HepG2 (cell line): ENCODE measurements at regions not wholly inside any gene's neighbourhood (a gene's known extent, or its start where the extent isn't known, plus 50 kb on each side); places are given as distances from the start of the nearest gene placed in this dataset.

Source experiments
- CBFB ChIP-seq: sonication (generic); formaldehyde crosslinking; IDR thresholded peaks from 2 replicates; pipeline ENCODE4 v1.4.0; 2020; ENCODE audit warnings: missing genetic modification reagents
- HNRNPK ChIP-seq: fragments of 200-400 bp; formaldehyde crosslinking; IDR thresholded peaks from 2 replicates; pipeline ENCODE4 v1.6.1; 2018; ENCODE audit warnings: low read length, low read depth, moderate library complexity, mild to moderate bottlenecking; ENCODE audit not compliant: poor library complexity, severe bottlenecking
- NFKBIZ ChIP-seq: IDR thresholded peaks from 2 replicates; pipeline ENCODE4 v1.6.1; 2018; ENCODE audit warnings: missing genetic modification reagents, missing compliant biosample characterization
- POLR2AphosphoS5 ChIP-seq: IDR thresholded peaks from 2 replicates; pipeline ENCODE4 v1.6.1; 2012; ENCODE audit warnings: low read depth, low read length
- RBM39 ChIP-seq: fragments of 200-400 bp; formaldehyde crosslinking; IDR thresholded peaks from one replicate; pipeline ENCODE4 v1.6.1; 2018; ENCODE audit warnings: antibody characterized with exemption, mild to moderate bottlenecking, low read depth, low read length; ENCODE audit not compliant: poor library complexity, severe bottlenecking
- REPIN1 ChIP-seq: sonication (generic); formaldehyde crosslinking; IDR thresholded peaks from 2 replicates; pipeline ENCODE4 v1.8.0; 2022; ENCODE audit warnings: missing genetic modification reagents, low read depth, mild to moderate bottlenecking, borderline replicate concordance
- RERE ChIP-seq: IDR thresholded peaks from 2 replicates; pipeline ENCODE4 v1.6.1; 2016; ENCODE audit warnings: low read depth, missing genetic modification reagents, missing compliant biosample characterization
- SNAI1 ChIP-seq: sonication (generic); formaldehyde crosslinking; IDR thresholded peaks from 2 replicates; pipeline ENCODE4 v1.5.0; 2020; ENCODE audit warnings: mild to moderate bottlenecking, missing genetic modification reagents, borderline replicate concordance
- SPEN ChIP-seq: sonication (generic); formaldehyde crosslinking; IDR thresholded peaks from 2 replicates; pipeline ENCODE4 v1.5.1; 2020; ENCODE audit warnings: low read depth, mild to moderate bottlenecking, missing genetic modification reagents
- STAG1 ChIP-seq: sonication (generic); formaldehyde crosslinking; IDR thresholded peaks from 2 replicates; pipeline ENCODE4 v1.4.0; 2020; ENCODE audit warnings: missing genetic modification reagents
- ZNF20 ChIP-seq: sonication (generic); formaldehyde crosslinking; IDR thresholded peaks from 2 replicates; pipeline ENCODE4 v1.4.0; 2020; ENCODE audit warnings: mild to moderate bottlenecking, moderate library complexity, missing genetic modification reagents
- ZNF367 ChIP-seq: sonication (generic); formaldehyde crosslinking; IDR thresholded peaks from 2 replicates; pipeline ENCODE4 v1.4.0; 2020; ENCODE audit warnings: missing genetic modification reagents, borderline replicate concordance
- ZNF383 ChIP-seq: sonication (generic); formaldehyde crosslinking; IDR thresholded peaks from 2 replicates; pipeline ENCODE4 v1.4.0; 2020; ENCODE audit warnings: missing genetic modification reagents, mild to moderate bottlenecking, borderline replicate concordance
- ZNF510 ChIP-seq: sonication (generic); formaldehyde crosslinking; IDR thresholded peaks from 2 replicates; pipeline ENCODE4 v1.4.0; 2020; ENCODE audit warnings: low read depth, mild to moderate bottlenecking, missing genetic modification reagents
- ZNF598 ChIP-seq: sonication (generic); formaldehyde crosslinking; IDR thresholded peaks from 2 replicates; pipeline ENCODE4 v1.5.1; 2020; ENCODE audit warnings: mild to moderate bottlenecking, missing genetic modification reagents, borderline replicate concordance
- ZNF614 ChIP-seq: IDR thresholded peaks from 2 replicates; pipeline ENCODE4 v1.6.1; 2018; ENCODE audit warnings: missing biosample characterization, missing genetic modification reagents, inconsistent platforms, borderline replicate concordance
- ZNF672 ChIP-seq: sonication (generic); formaldehyde crosslinking; IDR thresholded peaks from 2 replicates; pipeline ENCODE4 v1.8.1; 2022; ENCODE audit warnings: missing genetic modification reagents
- ZNF710 ChIP-seq: sonication (generic); formaldehyde crosslinking; IDR thresholded peaks from 2 replicates; pipeline ENCODE4 v1.5.0; 2020; ENCODE audit warnings: mild to moderate bottlenecking, missing genetic modification reagents, borderline replicate concordance
- ZNF770 ChIP-seq: sonication (generic); formaldehyde crosslinking; IDR thresholded peaks from 2 replicates; pipeline ENCODE4 v1.5.0; 2020; ENCODE audit warnings: mild to moderate bottlenecking, missing genetic modification reagents
- ZNF775 ChIP-seq: sonication (generic); formaldehyde crosslinking; IDR thresholded peaks from 2 replicates; pipeline ENCODE4 v1.4.0; 2020; ENCODE audit warnings: missing genetic modification reagents, mild to moderate bottlenecking, moderate library complexity, borderline replicate concordance
- TF ChIP-seq, protein P1 (sequence below): IDR thresholded peaks from 2 replicates; pipeline ENCODE4 v1.6.1; 2016; ENCODE audit warnings: missing genetic modification reagents, missing compliant biosample characterization

- peak; percentile 55; the same call in 1 of the 2 replicates for TF ChIP-seq REPIN1
- peak; percentile 89 for TF ChIP-seq RERE (CRISPR knock-in tag)
- TF ChIP-seq ZNF598 (CRISPR knock-in tag): no peak
- no peak for TF ChIP-seq CBFB (CRISPR knock-in tag)
- TF ChIP-seq, protein P1, sequence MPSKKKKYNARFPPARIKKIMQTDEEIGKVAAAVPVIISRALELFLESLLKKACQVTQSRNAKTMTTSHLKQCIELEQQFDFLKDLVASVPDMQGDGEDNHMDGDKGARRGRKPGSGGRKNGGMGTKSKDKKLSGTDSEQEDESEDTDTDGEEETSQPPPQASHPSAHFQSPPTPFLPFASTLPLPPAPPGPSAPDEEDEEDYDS (CRISPR knock-in tag): no peak; the same call in 1 of the 2 replicates
- no peak for TF ChIP-seq ZNF20 (CRISPR knock-in tag)
- no peak for TF ChIP-seq POLR2AphosphoS5
- TF ChIP-seq RBM39: no peak
- no peak for TF ChIP-seq STAG1
- TF ChIP-seq NFKBIZ (CRISPR knock-in tag): 0 out of 2 replicates have a peak, but pooled peaks have one; percentile 66
- TF ChIP-seq ZNF510: no peak
- no peak for TF ChIP-seq ZNF770 (CRISPR knock-in tag)
- peak; percentile 83; the same call in 1 of the 2 replicates for TF ChIP-seq ZNF614 (CRISPR knock-in tag)
- no peak for TF ChIP-seq ZNF383 (CRISPR knock-in tag)
- no peak for TF ChIP-seq HNRNPK
- no peak for TF ChIP-seq SNAI1 (CRISPR knock-in tag)
- peak; percentile 98 for TF ChIP-seq ZNF710 (CRISPR knock-in tag)
- no peak for TF ChIP-seq SPEN (CRISPR knock-in tag)
- no peak for TF ChIP-seq ZNF775 (CRISPR knock-in tag)
- no peak for TF ChIP-seq ZNF672 (CRISPR knock-in tag)
- TF ChIP-seq ZNF367 (CRISPR knock-in tag): no peak
These were observed 447.0 kb downstream of the KIF4B start (continued) for GRCh38 chr5:155460501-155460931.
